Loucy (cell line): ENCODE measurements at regions not wholly inside any gene's neighbourhood (a gene's known extent, or its start where the extent isn't known, plus 50 kb on each side); places are given as distances from the start of the nearest gene placed in this dataset.

Experiments
- CTCF ChIP-seq: fragments of 200-600 bp; sonication (generic); conservative IDR thresholded peaks from 2 replicates; pipeline ENCODE4 v1.5.1; 2014; ENCODE audit warnings: mild to moderate bottlenecking, antibody characterized with exemption, low read length
- EZH2phosphoT487 ChIP-seq: fragments of 200-600 bp; IDR thresholded peaks from 2 replicates; pipeline ENCODE4 v1.6.1; 2018; ENCODE audit warnings: antibody characterized with exemption, mild to moderate bottlenecking, moderate library complexity, borderline replicate concordance

- TF ChIP-seq CTCF (no peak), EZH2phosphoT487 (no peak)
Measured at GRCh38 chr6:105871542-105871941, 214.6 kb upstream of the PRDM1 start.
